ENCODE measurements at regions not wholly inside any gene's neighbourhood (a gene's known extent, or its start where the extent isn't known, plus 50 kb on each side); places are given as distances from the start of the nearest gene placed in this dataset.

- Histone ChIP-seq H3K4me3 (ENCODE audit: low read depth in 1 of 2, low read length in 2 of 2) (no peak overlapping the region), H3K9ac (ENCODE audit: low read depth in 1 of 2, low read length in 2 of 2) (no peak overlapping the region), H3K27me3 (ENCODE audit: control insufficient read depth in 1 of 2, insufficient read depth in 2 of 2, low read length in 2 of 2) (no peaks in the 10 kb centered on the region), H3K9me3 (ENCODE audit: control insufficient read depth in 1 of 2, low read length in 2 of 2) (no peaks in the 10 kb centered on the region), H3K4me1 (ENCODE audit: control insufficient read depth in 1 of 2, insufficient read depth in 2 of 2, low read length in 2 of 2) (no peaks in the 10 kb centered on the region), H3K36me3 (ENCODE audit: control insufficient read depth in 1 of 2, insufficient read depth in 2 of 2, low read length in 2 of 2) (no peaks in the 10 kb centered on the region), H3K27ac (ENCODE audit: low read depth, low read length) (no peak overlapping the region)
Observed at GRCh38 chr11:92125321-92125720, 99.3 kb upstream of the FAT3 start.

GRCh38 chr11:92123540-92123939, 101.1 kb upstream of the FAT3 start:
- Histone ChIP-seq H3K27ac (ENCODE audit: low read depth, low read length) (no peak overlapping the region), H3K27me3 (ENCODE audit: control insufficient read depth in 1 of 2, insufficient read depth in 2 of 2, low read length in 2 of 2) (no peaks in the 10 kb centered on the region), H3K9me3 (ENCODE audit: control insufficient read depth in 1 of 2, low read length in 2 of 2) (no peaks in the 10 kb centered on the region), H3K4me1 (ENCODE audit: control insufficient read depth in 1 of 2, insufficient read depth in 2 of 2, low read length in 2 of 2) (no peaks in the 10 kb centered on the region), H3K9ac (ENCODE audit: low read depth in 1 of 2, low read length in 2 of 2) (no peak overlapping the region), H3K36me3 (ENCODE audit: control insufficient read depth in 1 of 2, insufficient read depth in 2 of 2, low read length in 2 of 2) (no peaks in the 10 kb centered on the region), H3K4me3 (ENCODE audit: low read depth in 1 of 2, low read length in 2 of 2) (no peak overlapping the region)

- H3K9ac ChIP-seq (ENCODE audit: low read depth in 1 of 2, low read length in 2 of 2) = no peak overlapping the region
- H3K4me3 ChIP-seq (ENCODE audit: low read depth in 1 of 2, low read length in 2 of 2) = no peak overlapping the region
- H3K9me3 ChIP-seq (ENCODE audit: control insufficient read depth in 1 of 2, low read length in 2 of 2) = no peaks in the 10 kb centered on the region
- no peak overlapping the region for H3K27ac ChIP-seq (ENCODE audit: low read depth, low read length)
- no peaks in the 10 kb centered on the region for H3K4me1 ChIP-seq (ENCODE audit: control insufficient read depth in 1 of 2, insufficient read depth in 2 of 2, low read length in 2 of 2)
- H3K36me3 ChIP-seq (ENCODE audit: control insufficient read depth in 1 of 2, insufficient read depth in 2 of 2, low read length in 2 of 2) = no peaks in the 10 kb centered on the region
- H3K27me3 ChIP-seq (ENCODE audit: control insufficient read depth in 1 of 2, insufficient read depth in 2 of 2, low read length in 2 of 2) = no peaks in the 10 kb centered on the region
Observed at GRCh38 chr11:92122561-92122960, 102.1 kb upstream of the FAT3 start.

- Histone ChIP-seq H3K9ac (ENCODE audit: low read depth in 1 of 2, low read length in 2 of 2) (no peak overlapping the region), H3K27ac (ENCODE audit: low read depth, low read length) (no peak overlapping the region), H3K27me3 (ENCODE audit: control insufficient read depth in 1 of 2, insufficient read depth in 2 of 2, low read length in 2 of 2) (no peaks in the 10 kb centered on the region), H3K4me1 (ENCODE audit: control insufficient read depth in 1 of 2, insufficient read depth in 2 of 2, low read length in 2 of 2) (no peaks in the 10 kb centered on the region), H3K36me3 (ENCODE audit: control insufficient read depth in 1 of 2, insufficient read depth in 2 of 2, low read length in 2 of 2) (no peaks in the 10 kb centered on the region), H3K4me3 (ENCODE audit: low read depth in 1 of 2, low read length in 2 of 2) (no peak overlapping the region), H3K9me3 (ENCODE audit: control insufficient read depth in 1 of 2, low read length in 2 of 2) (peaks cover 0 to 5% of the 10 kb centered on the region in 2 donors)
Observed at GRCh38 chr11:92111287-92111686, 113.3 kb upstream of the FAT3 start.

GRCh38 chr11:92109466-92109865, 115.2 kb upstream of the FAT3 start:
- Histone ChIP-seq H3K9me3 (ENCODE audit: control insufficient read depth in 1 of 2, low read length in 2 of 2) (peaks cover 0 to 5% of the 10 kb centered on the region in 2 donors), H3K27me3 (ENCODE audit: control insufficient read depth in 1 of 2, insufficient read depth in 2 of 2, low read length in 2 of 2) (no peaks in the 10 kb centered on the region), H3K36me3 (ENCODE audit: control insufficient read depth in 1 of 2, insufficient read depth in 2 of 2, low read length in 2 of 2) (no peaks in the 10 kb centered on the region), H3K27ac (ENCODE audit: low read depth, low read length) (no peak overlapping the region), H3K4me1 (ENCODE audit: control insufficient read depth in 1 of 2, insufficient read depth in 2 of 2, low read length in 2 of 2) (no peaks in the 10 kb centered on the region), H3K4me3 (ENCODE audit: low read depth in 1 of 2, low read length in 2 of 2) (no peak overlapping the region), H3K9ac (ENCODE audit: low read depth in 1 of 2, low read length in 2 of 2) (no peak overlapping the region)

GRCh38 chr11:92107331-92107730, 117.3 kb upstream of the FAT3 start:
- H3K4me1 ChIP-seq (ENCODE audit: control insufficient read depth in 1 of 2, insufficient read depth in 2 of 2, low read length in 2 of 2) = no peaks in the 10 kb centered on the region
- no peaks in the 10 kb centered on the region for H3K36me3 ChIP-seq (ENCODE audit: control insufficient read depth in 1 of 2, insufficient read depth in 2 of 2, low read length in 2 of 2)

GRCh38 chr11:92104349-92104748, 120.3 kb upstream of the FAT3 start:
- H3K36me3 ChIP-seq (ENCODE audit: control insufficient read depth in 1 of 2, insufficient read depth in 2 of 2, low read length in 2 of 2) = no peaks in the 10 kb centered on the region
- no peaks in the 10 kb centered on the region for H3K27me3 ChIP-seq (ENCODE audit: control insufficient read depth in 1 of 2, insufficient read depth in 2 of 2, low read length in 2 of 2)
- H3K9ac ChIP-seq (ENCODE audit: low read depth in 1 of 2, low read length in 2 of 2) = no peak overlapping the region
- no peaks in the 10 kb centered on the region for H3K4me1 ChIP-seq (ENCODE audit: control insufficient read depth in 1 of 2, insufficient read depth in 2 of 2, low read length in 2 of 2)
- no peak overlapping the region for H3K4me3 ChIP-seq (ENCODE audit: low read depth in 1 of 2, low read length in 2 of 2)
- no peak overlapping the region for H3K27ac ChIP-seq (ENCODE audit: low read depth, low read length)
- no peaks in the 10 kb centered on the region for H3K9me3 ChIP-seq (ENCODE audit: control insufficient read depth in 1 of 2, low read length in 2 of 2)

More at GRCh38 chr11:92107331-92107730, 117.3 kb upstream of the FAT3 start:
- Histone ChIP-seq H3K27ac (ENCODE audit: low read depth, low read length) (no peak overlapping the region), H3K27me3 (ENCODE audit: control insufficient read depth in 1 of 2, insufficient read depth in 2 of 2, low read length in 2 of 2) (no peaks in the 10 kb centered on the region), H3K4me3 (ENCODE audit: low read depth in 1 of 2, low read length in 2 of 2) (no peak overlapping the region), H3K9me3 (ENCODE audit: control insufficient read depth in 1 of 2, low read length in 2 of 2) (no peaks in the 10 kb centered on the region), H3K9ac (ENCODE audit: low read depth in 1 of 2, low read length in 2 of 2) (no peak overlapping the region)

GRCh38 chr11:92101920-92102319, 122.7 kb upstream of the FAT3 start:
- H3K27ac ChIP-seq (ENCODE audit: low read depth, low read length) = no peak overlapping the region
- H3K27me3 ChIP-seq (ENCODE audit: control insufficient read depth in 1 of 2, insufficient read depth in 2 of 2, low read length in 2 of 2) = no peaks in the 10 kb centered on the region
- no peaks in the 10 kb centered on the region for H3K9me3 ChIP-seq (ENCODE audit: control insufficient read depth in 1 of 2, low read length in 2 of 2)
- no peaks in the 10 kb centered on the region for H3K4me1 ChIP-seq (ENCODE audit: control insufficient read depth in 1 of 2, insufficient read depth in 2 of 2, low read length in 2 of 2)
- no peaks in the 10 kb centered on the region for H3K36me3 ChIP-seq (ENCODE audit: control insufficient read depth in 1 of 2, insufficient read depth in 2 of 2, low read length in 2 of 2)
- H3K4me3 ChIP-seq (ENCODE audit: low read depth in 1 of 2, low read length in 2 of 2) = no peak overlapping the region
- no peak overlapping the region for H3K9ac ChIP-seq (ENCODE audit: low read depth in 1 of 2, low read length in 2 of 2)

- H3K27ac ChIP-seq (ENCODE audit: low read depth, low read length) = no peak overlapping the region
- no peaks in the 10 kb centered on the region for H3K36me3 ChIP-seq (ENCODE audit: control insufficient read depth in 1 of 2, insufficient read depth in 2 of 2, low read length in 2 of 2)
- no peaks in the 10 kb centered on the region for H3K4me1 ChIP-seq (ENCODE audit: control insufficient read depth in 1 of 2, insufficient read depth in 2 of 2, low read length in 2 of 2)
- H3K27me3 ChIP-seq (ENCODE audit: control insufficient read depth in 1 of 2, insufficient read depth in 2 of 2, low read length in 2 of 2) = no peaks in the 10 kb centered on the region
- H3K9ac ChIP-seq (ENCODE audit: low read depth in 1 of 2, low read length in 2 of 2) = no peak overlapping the region
- no peak overlapping the region for H3K4me3 ChIP-seq (ENCODE audit: low read depth in 1 of 2, low read length in 2 of 2)
- no peaks in the 10 kb centered on the region for H3K9me3 ChIP-seq (ENCODE audit: control insufficient read depth in 1 of 2, low read length in 2 of 2)
Observed at GRCh38 chr11:92099183-92099582, 125.4 kb upstream of the FAT3 start.

- no peak overlapping the region for H3K4me3 ChIP-seq (ENCODE audit: low read depth in 1 of 2, low read length in 2 of 2)
- no peaks in the 10 kb centered on the region for H3K9me3 ChIP-seq (ENCODE audit: control insufficient read depth in 1 of 2, low read length in 2 of 2)
- no peaks in the 10 kb centered on the region for H3K4me1 ChIP-seq (ENCODE audit: control insufficient read depth in 1 of 2, insufficient read depth in 2 of 2, low read length in 2 of 2)
- no peak overlapping the region for H3K9ac ChIP-seq (ENCODE audit: low read depth in 1 of 2, low read length in 2 of 2)
- no peak overlapping the region for H3K27ac ChIP-seq (ENCODE audit: low read depth, low read length)
- no peaks in the 10 kb centered on the region for H3K27me3 ChIP-seq (ENCODE audit: control insufficient read depth in 1 of 2, insufficient read depth in 2 of 2, low read length in 2 of 2)
- no peaks in the 10 kb centered on the region for H3K36me3 ChIP-seq (ENCODE audit: control insufficient read depth in 1 of 2, insufficient read depth in 2 of 2, low read length in 2 of 2)
Observed at GRCh38 chr11:92098172-92098571, 126.4 kb upstream of the FAT3 start.

All from duodenal mucosa (tissue), 2 donors.